Astrocyte (in vitro differentiated cells and primary cell): ENCODE measurements at regions not wholly inside any gene's neighbourhood (a gene's known extent, or its start where the extent isn't known, plus 50 kb on each side); places are given as distances from the start of the nearest gene placed in this dataset.

Experiments used
- DNase-seq: peaks from one replicate; pipeline ENCODE4 v3.0.0-alpha.2; 2010; ENCODE audit warnings: low read depth
- FAIRE-seq: peaks from 2 replicates; lab custom pipeline; 2011; peaks lifted over from hg19 to GRCh38; lab: Jason Lieb, UNC
- H2AFZ ChIP-seq: 2 replicates; pipeline ENCODE4 v1.6.0; 2012; ENCODE audit warnings: low read depth, low read length, inconsistent platforms
- H3K27ac ChIP-seq: 2 replicates; pipeline ENCODE4 v1.5.1; 2011; ENCODE audit warnings: low read depth, low read length, inconsistent platforms
- H3K27me3 ChIP-seq: 2 replicates; pipeline ENCODE4 v1.6.0; 2011; ENCODE audit warnings: low read length, inconsistent platforms; ENCODE audit not compliant: insufficient read depth
- H3K36me3 ChIP-seq: 2 replicates; pipeline ENCODE4 v1.5.1; 2011; ENCODE audit warnings: low read length, inconsistent platforms; ENCODE audit not compliant: insufficient read depth
- H3K4me1 ChIP-seq: 2 replicates; pipeline ENCODE4 v1.5.1; 2011; ENCODE audit warnings: low read length, inconsistent platforms; ENCODE audit not compliant: insufficient read depth
- H3K4me2 ChIP-seq: 2 replicates; pipeline ENCODE4 v1.6.0; 2012; ENCODE audit warnings: low read length, inconsistent platforms
- H3K4me3 ChIP-seq: 2 replicates; pipeline ENCODE4 v1.5.1; 2011; ENCODE audit warnings: low read depth, mild to moderate bottlenecking, low read length, inconsistent platforms; ENCODE audit not compliant: insufficient read depth
- H3K79me2 ChIP-seq: 2 replicates; pipeline ENCODE4 v1.6.0; 2012; ENCODE audit warnings: mild to moderate bottlenecking, low read length, inconsistent platforms; ENCODE audit not compliant: insufficient read depth
- H3K9ac ChIP-seq: 2 replicates; pipeline ENCODE4 v1.6.0; 2012; ENCODE audit warnings: mild to moderate bottlenecking, low read length, inconsistent platforms
- H3K9me3 ChIP-seq: 2 replicates; pipeline ENCODE4 v1.5.1; 2012; ENCODE audit warnings: low read depth, mild to moderate bottlenecking, low read length, inconsistent platforms; ENCODE audit not compliant: insufficient read depth
- H4K20me1 ChIP-seq: 2 replicates; pipeline ENCODE4 v1.6.0; 2012; ENCODE audit warnings: low read length, inconsistent platforms; ENCODE audit not compliant: insufficient read depth
- H3K27ac Mint-ChIP-seq: one replicate; pipeline ENCODE4 v1.8.0; 2021; ENCODE audit warnings: mild to moderate bottlenecking, mixed read lengths; ENCODE audit not compliant: unreplicated experiment
- H3K27me3 Mint-ChIP-seq: one replicate; pipeline ENCODE4 v1.8.0; 2021; ENCODE audit warnings: low read depth, mixed read lengths; ENCODE audit not compliant: unreplicated experiment
- H3K36me3 Mint-ChIP-seq: one replicate; pipeline ENCODE4 v1.8.0; 2021; ENCODE audit warnings: low read depth, mixed read lengths; ENCODE audit not compliant: unreplicated experiment
- H3K4me1 Mint-ChIP-seq: one replicate; pipeline ENCODE4 v1.8.0; 2021; ENCODE audit warnings: low read depth, mixed read lengths; ENCODE audit not compliant: unreplicated experiment
- H3K4me3 Mint-ChIP-seq: one replicate; pipeline ENCODE4 v1.8.0; 2021; ENCODE audit warnings: mild to moderate bottlenecking, moderate library complexity, mixed read lengths; ENCODE audit not compliant: unreplicated experiment
- H3K9me3 Mint-ChIP-seq: one replicate; pipeline ENCODE4 v1.8.0; 2021; ENCODE audit warnings: mild to moderate bottlenecking, mixed read lengths; ENCODE audit not compliant: unreplicated experiment
- CTCF ChIP-seq: IDR thresholded peaks from 2 replicates; pipeline ENCODE4 v1.5.1; 2011; ENCODE audit warnings: low read depth, mild to moderate bottlenecking, inconsistent platforms, low read length, moderate library complexity; ENCODE audit not compliant: insufficient read depth
- EZH2 ChIP-seq: IDR thresholded peaks from 2 replicates; pipeline ENCODE4 v1.6.1; 2012; ENCODE audit warnings: mild to moderate bottlenecking, low read length, inconsistent platforms; ENCODE audit not compliant: insufficient read depth

- Mint-ChIP-seq H3K4me3 (no peak overlapping the region), H3K27me3 (no peaks in the 10 kb centered on the region), H3K9me3 (no peaks in the 10 kb centered on the region), H3K4me1 (peaks cover 1% of the 10 kb centered on the region), H3K36me3 (no peaks in the 10 kb centered on the region), H3K27ac (no peak overlapping the region)
- Histone ChIP-seq H3K27ac (no peak overlapping the region), H3K27me3 (no peaks in the 10 kb centered on the region), H3K9ac (no peak overlapping the region), H3K79me2 (no peaks in the 10 kb centered on the region), H3K4me3 (no peak overlapping the region), H3K4me1 (no peaks in the 10 kb centered on the region), H3K36me3 (no peaks in the 10 kb centered on the region), H2AFZ (no peak overlapping the region), H3K4me2 (no peak overlapping the region), H3K9me3 (no peaks in the 10 kb centered on the region), H4K20me1 (no peaks in the 10 kb centered on the region)
- no peak for TF ChIP-seq EZH2
- no peak for TF ChIP-seq CTCF
- DNase-seq (no peak), FAIRE-seq (no peak)
Observed at GRCh38 chr2:83224591-83225200, 1234.4 kb downstream of the SUCLG1 start.

GRCh38 chr2:83221258-83221657, 1237.8 kb downstream of the SUCLG1 start:
- Histone ChIP-seq H4K20me1 (no peaks in the 10 kb centered on the region), H3K4me3 (no peak overlapping the region), H3K27me3 (no peaks in the 10 kb centered on the region), H3K79me2 (no peaks in the 10 kb centered on the region), H3K9ac (no peak overlapping the region), H3K36me3 (no peaks in the 10 kb centered on the region), H3K9me3 (no peaks in the 10 kb centered on the region), H3K4me1 (no peaks in the 10 kb centered on the region), H3K27ac (no peak overlapping the region), H2AFZ (no peak overlapping the region), H3K4me2 (no peak overlapping the region)
- no peak overlapping the region for H3K27ac Mint-ChIP-seq
- no peak overlapping the region for H3K4me3 Mint-ChIP-seq
- H3K36me3 Mint-ChIP-seq = no peaks in the 10 kb centered on the region
- FAIRE-seq = no peak
- no peaks in the 10 kb centered on the region for H3K9me3 Mint-ChIP-seq
- DNase-seq = peak; percentile 2
- TF ChIP-seq EZH2 = no peak
- TF ChIP-seq CTCF = no peak
- no peaks in the 10 kb centered on the region for H3K27me3 Mint-ChIP-seq
- no peaks in the 10 kb centered on the region for H3K4me1 Mint-ChIP-seq

GRCh38 chr2:83217854-83218253, 1241.2 kb downstream of the SUCLG1 start:
- no peaks in the 10 kb centered on the region for H3K9me3 Mint-ChIP-seq
- H3K4me2 ChIP-seq = no peak overlapping the region
- FAIRE-seq (no peak), DNase-seq (no peak)
- no peaks in the 10 kb centered on the region for H3K4me1 Mint-ChIP-seq
- no peak overlapping the region for H3K9ac ChIP-seq
- no peaks in the 10 kb centered on the region for H4K20me1 ChIP-seq
- H3K4me3 Mint-ChIP-seq = no peak overlapping the region
- H3K27me3 ChIP-seq = no peaks in the 10 kb centered on the region
- no peaks in the 10 kb centered on the region for H3K36me3 Mint-ChIP-seq
- H3K36me3 ChIP-seq = no peaks in the 10 kb centered on the region
- no peaks in the 10 kb centered on the region for H3K4me1 ChIP-seq
- no peaks in the 10 kb centered on the region for H3K27me3 Mint-ChIP-seq
- H2AFZ ChIP-seq = no peak overlapping the region
- H3K4me3 ChIP-seq = no peak overlapping the region
- H3K9me3 ChIP-seq = no peaks in the 10 kb centered on the region
- H3K79me2 ChIP-seq = no peaks in the 10 kb centered on the region
- no peak overlapping the region for H3K27ac ChIP-seq
- TF ChIP-seq CTCF (no peak), EZH2 (no peak)
- H3K27ac Mint-ChIP-seq = no peak overlapping the region
